CD14-positive monocyte (primary cell): ENCODE measurements at regions not wholly inside any gene's neighbourhood (a gene's known extent, or its start where the extent isn't known, plus 50 kb on each side); places are given as distances from the start of the nearest gene placed in this dataset.

ENCODE experiments used
- DNase-seq, 3 donors: peaks; one replicate each; pipeline ENCODE4 v3.0.0-alpha.2; 2011 to 2022
- H2AFZ ChIP-seq: 2 replicates; pipeline ENCODE4 v1.6.0; 2012; ENCODE audit warnings: mild to moderate bottlenecking, low read depth, low read length, inconsistent platforms; ENCODE audit not compliant: insufficient read depth, poor library complexity, severe bottlenecking
- H3K27ac ChIP-seq, 2 donors: 1 replicate in 1 of 2; 2 replicates in 1 of 2; pipeline ENCODE4 v1.5.1; 2012 to 2013; ENCODE audit warnings: low read length in 2 of 2, control low read depth in 1 of 2, inconsistent platforms in 1 of 2, low read depth in 1 of 2, mild to moderate bottlenecking in 1 of 2
- H3K27me3 ChIP-seq, 2 donors: one replicate each; pipeline versions ENCODE4 v1.6.0 to v1.6.1; 2011 to 2013; ENCODE audit warnings: low read length in 2 of 2; ENCODE audit not compliant: control insufficient read depth in 2 of 2, insufficient read depth in 2 of 2
- H3K36me3 ChIP-seq, 2 donors: replicated peaks in 1 of 2; 1 replicate in 1 of 2; 2 replicates in 1 of 2; pipeline versions ENCODE4 v1.5.1 to v1.6.1; 2012 to 2013; ENCODE audit warnings: low read length in 2 of 2, control low read depth in 1 of 2, inconsistent platforms in 1 of 2, mild to moderate bottlenecking in 1 of 2; ENCODE audit not compliant: insufficient read depth in 2 of 2, control insufficient read depth in 1 of 2
- H3K4me1 ChIP-seq, 2 donors: 1 replicate in 1 of 2; 2 replicates in 1 of 2; pipeline versions ENCODE4 v1.5.1 to v1.6.1; 2012 to 2013; ENCODE audit warnings: low read length in 2 of 2, control low read depth in 1 of 2, inconsistent platforms in 1 of 2, mild to moderate bottlenecking in 1 of 2, moderate library complexity in 1 of 2; ENCODE audit not compliant: insufficient read depth in 2 of 2, control insufficient read depth in 1 of 2
- H3K4me2 ChIP-seq: replicated peaks from 2 replicates; pipeline ENCODE3; 2012; ENCODE audit warnings: low read length, moderate library complexity, mild to moderate bottlenecking; ENCODE audit not compliant: poor library complexity, severe bottlenecking; ENCODE audit errors: extremely low read depth
- H3K4me3 ChIP-seq, 3 experiments: fragments of 200-600 bp in 1 of 3; sonication (generic) in 1 of 3; replicated peaks in 1 of 3; 1 replicate in 2 of 3; 2 replicates in 1 of 3; pipeline ENCODE4 v1.5.1; 2011 to 2013; ENCODE audit warnings: low read length in 3 of 3, mild to moderate bottlenecking in 3 of 3, control low read depth in 2 of 3, low read depth in 2 of 3, inconsistent platforms in 1 of 3, moderate library complexity in 1 of 3
- H3K79me2 ChIP-seq: 2 replicates; pipeline ENCODE4 v1.6.0; 2012; ENCODE audit warnings: mild to moderate bottlenecking, control low read depth, inconsistent platforms, low read length, moderate library complexity; ENCODE audit not compliant: insufficient read depth
- H3K9ac ChIP-seq: 2 replicates; pipeline ENCODE4 v1.6.0; 2017; ENCODE audit warnings: low read length, mild to moderate bottlenecking; ENCODE audit not compliant: insufficient read depth, poor library complexity, severe bottlenecking
- H3K9me3 ChIP-seq, 2 donors: replicated peaks in 1 of 2; 1 replicate in 1 of 2; 2 replicates in 1 of 2; pipeline versions ENCODE4 v1.5.1 to v1.6.1; 2012 to 2013; ENCODE audit warnings: low read length in 2 of 2, control low read depth in 1 of 2; ENCODE audit not compliant: control insufficient read depth in 1 of 2, insufficient read depth in 1 of 2
- H4K20me1 ChIP-seq: 2 replicates; pipeline ENCODE4 v1.6.0; 2012; ENCODE audit warnings: mild to moderate bottlenecking, low read length, control low read depth, moderate library complexity; ENCODE audit not compliant: insufficient read depth
- H3K27ac Mint-ChIP-seq, 7 donors: one replicate each; pipeline ENCODE4 v1.8.0; 2020; ENCODE audit warnings: mild to moderate bottlenecking in 7 of 7, mixed read lengths in 7 of 7, moderate library complexity in 6 of 7, inconsistent platforms in 2 of 7
- H3K27me3 Mint-ChIP-seq, 3 donors: one replicate each; pipeline ENCODE4 v1.8.0; 2021 to 2022; ENCODE audit warnings: low read depth in 3 of 3, mild to moderate bottlenecking in 3 of 3, mixed read lengths in 3 of 3, moderate library complexity in 3 of 3, inconsistent platforms in 1 of 3
- H3K36me3 Mint-ChIP-seq, 2 donors: one replicate each; pipeline ENCODE4 v1.8.0; 2020; ENCODE audit warnings: mixed read lengths in 2 of 2, inconsistent platforms in 1 of 2, mild to moderate bottlenecking in 1 of 2
- H3K4me1 Mint-ChIP-seq: one replicate; pipeline ENCODE4 v1.8.0; 2020; ENCODE audit warnings: mild to moderate bottlenecking, mixed read lengths
- H3K4me3 Mint-ChIP-seq, 2 donors: one replicate each; pipeline ENCODE4 v1.8.0; 2020; ENCODE audit warnings: mild to moderate bottlenecking in 2 of 2, mixed read lengths in 2 of 2, moderate library complexity in 1 of 2
- H3K9me3 Mint-ChIP-seq, 7 donors: one replicate each; pipeline ENCODE4 v1.8.0; 2020 to 2022; ENCODE audit warnings: mixed read lengths in 7 of 7, mild to moderate bottlenecking in 6 of 7, moderate library complexity in 6 of 7, inconsistent platforms in 2 of 7
- CTCF ChIP-seq: fragments of 200-600 bp; IDR thresholded peaks from one replicate; pipeline ENCODE4 v1.8.0; 2022; ENCODE audit warnings: antibody characterized with exemption, mild to moderate bottlenecking
- WGBS: methylation state at CpG from one replicate; pipeline ENCODE4 v1.1.5; 2013; ENCODE audit warnings: missing lambda C conversion rate; ENCODE audit not compliant: insufficient coverage; 5-methylcytosine and 5-hydroxymethylcytosine counted together
- intact Hi-C, 2 donors: fragments of 100-400 bp; cut with micrococcal nuclease; formaldehyde crosslinking; loops; one replicate each; pipeline versions ENCODE4 v1.15.0 to v1.15.1; 2023

- no peak for DNase-seq
- peaks cover 49 to 61% of the 10 kb centered on the region in 2 donors for H3K4me1 ChIP-seq
- no peaks in the 10 kb centered on the region for H4K20me1 ChIP-seq
Observed at GRCh38 chr3:194874206-194874605, 188.5 kb downstream of the FAM43A start.

GRCh38 chr3:194874783-194875182, 189.1 kb downstream of the FAM43A start:
- WGBS, result 97% methylated on average over 7 of the region's 9 CpGs
- Histone ChIP-seq H3K79me2 (no peaks in the 10 kb centered on the region), H4K20me1 (no peaks in the 10 kb centered on the region), H3K36me3 (no peaks in the 10 kb centered on the region), H3K4me1 (peaks cover 55 to 67% of the 10 kb centered on the region in 2 donors), H3K27me3 (no peaks in the 10 kb centered on the region), H3K9me3 (no peaks in the 10 kb centered on the region), H3K9ac (no peak overlapping the region), H2AFZ (no peak overlapping the region), H3K4me3 (no peak overlapping the region), H3K27ac (no peak overlapping the region), H3K4me2 (no peak overlapping the region)
- Mint-ChIP-seq H3K36me3 (peaks cover 2 to 3% of the 10 kb centered on the region in 2 donors), H3K4me3 (no peak overlapping the region), H3K27me3 (peaks cover 0 to 2% (median 1%) of the 10 kb centered on the region in 3 donors), H3K9me3 (peaks cover 0 to 6% (median 2%) of the 10 kb centered on the region in 7 donors), H3K27ac (peak overlapping the region in 1 of 7 donors; percentile 58), H3K4me1 (peaks cover 61% of the 10 kb centered on the region)
- intact Hi-C loops, result loop anchor here in 1 of 2 donors (5.0 to 10.0 kb wide), 3 partner anchors 58 to 228 kb away; no protein-coding TSS in a partner anchor
- DNase-seq, result no peak
- no peak for TF ChIP-seq CTCF

More at GRCh38 chr3:194874206-194874605, 188.5 kb downstream of the FAM43A start:
- Histone ChIP-seq H3K36me3 (no peaks in the 10 kb centered on the region), H3K9me3 (no peaks in the 10 kb centered on the region), H3K4me3 (no peak overlapping the region), H3K27me3 (no peaks in the 10 kb centered on the region), H3K79me2 (no peaks in the 10 kb centered on the region), H2AFZ (no peak overlapping the region), H3K9ac (no peak overlapping the region), H3K4me2 (no peak overlapping the region), H3K27ac (no peak overlapping the region)
- Mint-ChIP-seq H3K36me3 (peaks cover 2 to 3% of the 10 kb centered on the region in 2 donors), H3K4me1 (peaks cover 56% of the 10 kb centered on the region), H3K27me3 (peaks cover 0 to 2% (median 1%) of the 10 kb centered on the region in 3 donors), H3K9me3 (peaks cover 0 to 6% (median 2%) of the 10 kb centered on the region in 7 donors), H3K4me3 (no peak overlapping the region), H3K27ac (peak overlapping the region in 1 of 7 donors; percentile 15)
- intact Hi-C loops, result loop anchor here in 1 of 2 donors (5.0 to 10.0 kb wide), 3 partner anchors 58 to 228 kb away; no protein-coding TSS in a partner anchor
- 96% methylated on average over 4 of the region's 5 CpGs for WGBS
- TF ChIP-seq CTCF, result no peak
